Lower leg skin (tissue), 3 donors: ENCODE measurements at regions not wholly inside any gene's neighbourhood (a gene's known extent, or its start where the extent isn't known, plus 50 kb on each side); places are given as distances from the start of the nearest gene placed in this dataset.

Experiments
- POLR2A ChIP-seq, 2 donors: fragments of 450-650 bp; IDR thresholded peaks; one replicate each; pipeline ENCODE4 v1.6.1; 2016 to 2017; ENCODE audit warnings: antibody characterized with exemption in 2 of 2, mild to moderate bottlenecking in 1 of 2, moderate library complexity in 1 of 2
- TF ChIP-seq, protein P1 (sequence below), 3 donors: fragments of 450-650 bp; IDR thresholded peaks; one replicate each; pipeline ENCODE4 v1.5.1; 2016; ENCODE audit warnings: antibody characterized with exemption in 3 of 3, mild to moderate bottlenecking in 3 of 3, moderate library complexity in 2 of 3

DNA sequence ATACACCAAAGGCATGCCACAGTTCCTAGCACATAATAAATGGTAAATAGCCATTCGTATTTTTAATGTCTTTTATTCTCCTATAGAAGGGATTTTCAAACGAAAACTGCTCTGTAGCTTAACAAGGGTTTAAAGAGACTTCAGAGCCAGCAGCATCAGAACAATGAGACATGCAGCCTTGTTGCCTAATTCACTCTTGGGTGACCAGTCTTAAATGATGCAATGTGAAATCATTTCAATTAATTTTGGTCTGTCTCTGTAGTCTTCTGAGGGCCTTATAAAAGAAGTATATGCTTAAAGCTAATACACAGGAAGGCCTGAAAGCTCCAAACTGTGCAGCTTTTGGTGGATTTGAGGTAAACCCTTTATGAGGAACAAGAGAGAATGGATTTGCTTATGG is 888.8 kb upstream of the WWC1 start:
- TF ChIP-seq, protein P1, sequence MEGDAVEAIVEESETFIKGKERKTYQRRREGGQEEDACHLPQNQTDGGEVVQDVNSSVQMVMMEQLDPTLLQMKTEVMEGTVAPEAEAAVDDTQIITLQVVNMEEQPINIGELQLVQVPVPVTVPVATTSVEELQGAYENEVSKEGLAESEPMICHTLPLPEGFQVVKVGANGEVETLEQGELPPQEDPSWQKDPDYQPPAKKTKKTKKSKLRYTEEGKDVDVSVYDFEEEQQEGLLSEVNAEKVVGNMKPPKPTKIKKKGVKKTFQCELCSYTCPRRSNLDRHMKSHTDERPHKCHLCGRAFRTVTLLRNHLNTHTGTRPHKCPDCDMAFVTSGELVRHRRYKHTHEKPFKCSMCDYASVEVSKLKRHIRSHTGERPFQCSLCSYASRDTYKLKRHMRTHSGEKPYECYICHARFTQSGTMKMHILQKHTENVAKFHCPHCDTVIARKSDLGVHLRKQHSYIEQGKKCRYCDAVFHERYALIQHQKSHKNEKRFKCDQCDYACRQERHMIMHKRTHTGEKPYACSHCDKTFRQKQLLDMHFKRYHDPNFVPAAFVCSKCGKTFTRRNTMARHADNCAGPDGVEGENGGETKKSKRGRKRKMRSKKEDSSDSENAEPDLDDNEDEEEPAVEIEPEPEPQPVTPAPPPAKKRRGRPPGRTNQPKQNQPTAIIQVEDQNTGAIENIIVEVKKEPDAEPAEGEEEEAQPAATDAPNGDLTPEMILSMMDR (IDR thresholded peaks at IDR 0.05): no peak
- no peak for TF ChIP-seq POLR2A (IDR thresholded peaks at IDR 0.05)
